ENCODE measurements at regions not wholly inside any gene's neighbourhood (a gene's known extent, or its start where the extent isn't known, plus 50 kb on each side); places are given as distances from the start of the nearest gene placed in this dataset.

DNA sequence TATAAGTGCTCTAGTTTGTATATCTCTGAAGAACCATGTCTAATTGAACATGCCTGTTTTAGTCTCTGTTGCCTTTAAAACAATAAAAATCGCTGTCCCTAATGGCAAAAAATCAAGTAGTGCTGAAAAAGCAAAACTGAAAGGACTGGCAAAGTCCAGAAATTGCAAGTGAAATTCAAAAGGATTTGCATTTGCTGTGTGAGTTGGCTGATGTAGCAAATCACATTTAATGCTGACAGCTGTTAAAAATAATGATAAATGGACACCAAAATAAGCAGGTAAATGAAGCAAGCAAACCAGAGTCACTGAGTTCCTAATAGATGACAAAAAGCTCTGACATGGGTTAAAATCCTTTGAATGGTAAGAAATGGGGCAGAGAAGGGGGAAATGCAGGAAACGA lies 874.1 kb downstream of the GRM8 start:
- no peak for DNase-seq (ENCODE audit: low read depth in 4 of 4, low spot score in 3 of 4)

DNA sequence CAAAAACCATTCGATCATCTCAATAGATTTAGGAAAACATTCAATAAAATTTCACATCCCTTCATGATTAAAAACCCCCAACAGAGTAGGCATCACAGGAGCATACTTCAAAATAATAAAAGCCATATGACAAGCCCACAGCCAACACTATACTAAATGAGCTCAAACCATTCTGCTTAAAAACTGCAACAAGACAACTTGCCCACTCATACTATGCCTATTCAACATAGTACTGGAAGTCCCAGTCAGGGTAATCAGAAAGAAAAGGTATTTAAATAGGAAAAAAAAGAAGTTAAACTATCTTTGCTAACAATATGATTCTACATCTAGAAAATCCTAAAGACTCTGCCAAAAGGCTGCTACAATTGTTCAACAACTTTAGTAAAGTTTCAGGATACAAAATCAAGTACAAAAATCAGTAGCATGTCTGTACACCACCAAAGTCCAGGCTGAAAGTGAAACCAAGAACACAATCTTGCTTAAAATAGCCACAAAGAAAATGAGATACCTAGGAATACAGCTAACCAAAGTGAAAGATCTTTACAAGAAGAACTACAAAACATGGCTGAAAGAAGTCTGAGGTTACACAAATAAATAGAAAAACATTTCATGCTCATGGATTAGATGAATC lies 882.6 kb downstream of the GRM8 start:
- DNase-seq (ENCODE audit: low read depth in 4 of 4, low spot score in 3 of 4), result no peak

DNA sequence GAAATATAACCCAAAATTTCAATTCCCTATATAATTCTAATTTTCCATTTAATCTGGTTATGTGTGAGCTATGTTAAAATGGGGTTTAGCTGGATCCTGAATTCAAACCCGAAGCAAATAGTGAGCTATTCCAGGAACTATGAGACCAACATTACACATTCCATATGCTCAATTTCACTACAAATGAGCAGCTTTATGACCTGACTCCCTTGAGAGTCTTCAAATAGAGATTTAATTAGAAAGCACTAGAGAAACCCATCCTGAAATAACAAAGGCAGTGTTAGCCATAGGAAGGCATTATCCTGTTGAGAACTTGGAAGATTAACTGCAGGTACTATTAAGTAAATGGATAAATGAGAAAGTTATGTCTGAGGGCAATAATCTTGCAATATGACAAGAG lies 890.0 kb downstream of the GRM8 start:
- DNase-seq (ENCODE audit: low read depth in 4 of 4, low spot score in 3 of 4), result no peak

DNA sequence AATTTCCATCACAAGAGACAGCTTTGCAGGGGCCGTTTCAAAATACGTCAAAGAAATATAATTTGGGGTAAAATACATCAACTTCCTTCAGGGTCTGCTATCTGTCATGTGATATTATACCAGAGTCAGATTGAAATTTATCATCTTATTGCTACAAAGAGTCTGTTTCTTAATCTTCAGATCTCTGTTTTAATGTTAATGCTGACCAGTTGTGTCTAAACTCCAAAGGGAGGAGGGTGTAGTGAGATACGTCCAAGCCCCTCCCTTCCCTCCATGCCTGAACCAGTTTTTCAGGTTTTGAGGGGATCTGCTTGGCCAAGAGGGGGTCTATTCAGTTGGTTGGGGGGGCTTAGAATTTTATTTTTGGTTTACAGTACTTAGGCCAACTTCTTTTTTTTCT lies 891.6 kb downstream of the GRM8 start:
- no peak for DNase-seq (ENCODE audit: low read depth in 4 of 4, low spot score in 3 of 4)

DNA sequence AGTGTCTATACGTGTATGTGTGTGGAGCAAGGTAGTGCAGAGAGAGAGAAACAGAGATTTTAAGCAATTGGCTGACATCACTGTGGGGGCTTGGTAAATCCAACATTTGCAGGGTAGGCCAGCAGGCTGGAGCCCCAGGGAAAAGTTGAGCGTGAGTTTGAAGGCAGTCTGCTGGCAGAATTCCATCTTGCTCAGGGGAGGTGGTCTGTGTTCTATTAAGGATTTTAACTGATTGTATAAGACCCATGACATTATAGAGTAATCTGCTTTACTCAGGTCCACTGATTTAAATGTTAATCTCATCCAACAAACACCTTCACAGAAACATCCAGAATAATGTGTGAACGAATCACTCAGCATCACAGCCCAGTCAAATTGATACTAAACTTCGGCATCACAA lies 912.9 kb downstream of the GRM8 start:
- no peak for DNase-seq (ENCODE audit: low read depth in 4 of 4, low spot score in 3 of 4)

DNA sequence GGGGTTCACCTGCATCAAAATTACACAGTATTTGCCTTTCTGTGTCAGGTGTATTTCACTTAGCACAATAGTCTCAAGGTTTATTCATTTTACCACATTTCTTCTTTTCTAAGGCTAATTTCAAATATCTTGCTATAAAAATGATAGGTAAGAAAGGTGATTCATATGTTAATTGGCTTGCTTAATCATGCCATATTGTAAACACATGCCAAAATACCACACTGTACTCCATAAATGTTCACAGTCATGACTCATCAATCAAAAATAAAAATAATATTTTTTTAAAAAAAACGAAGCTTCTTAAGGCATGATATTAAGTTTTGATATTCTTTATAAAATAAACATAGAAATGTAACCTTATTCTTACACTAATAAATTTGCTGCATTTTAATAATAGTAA lies 947.1 kb downstream of the GRM8 start:
- DNase-seq (ENCODE audit: low read depth in 4 of 4, low spot score in 3 of 4), result no peak

DNA sequence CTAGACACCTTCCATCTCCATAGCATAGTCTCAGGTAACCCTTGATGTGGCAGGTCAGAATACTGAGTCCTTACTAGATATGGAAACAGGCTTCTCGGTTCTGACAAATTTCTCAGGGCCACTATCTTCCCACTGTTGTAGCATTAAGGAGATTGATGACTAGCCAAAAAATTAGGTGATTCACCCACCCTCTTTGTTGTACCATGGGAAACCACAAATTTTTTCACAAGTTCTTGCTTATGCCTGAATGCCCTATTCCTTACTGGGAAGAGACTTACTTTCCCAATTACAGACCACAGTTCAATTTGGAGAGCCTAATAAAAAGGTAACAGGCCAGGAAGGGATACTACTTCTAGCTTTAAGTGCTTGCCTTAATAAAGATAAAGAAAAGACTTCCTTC lies 948.8 kb downstream of the GRM8 start:
- DNase-seq (ENCODE audit: low read depth in 4 of 4, low spot score in 3 of 4), result no peak

DNA sequence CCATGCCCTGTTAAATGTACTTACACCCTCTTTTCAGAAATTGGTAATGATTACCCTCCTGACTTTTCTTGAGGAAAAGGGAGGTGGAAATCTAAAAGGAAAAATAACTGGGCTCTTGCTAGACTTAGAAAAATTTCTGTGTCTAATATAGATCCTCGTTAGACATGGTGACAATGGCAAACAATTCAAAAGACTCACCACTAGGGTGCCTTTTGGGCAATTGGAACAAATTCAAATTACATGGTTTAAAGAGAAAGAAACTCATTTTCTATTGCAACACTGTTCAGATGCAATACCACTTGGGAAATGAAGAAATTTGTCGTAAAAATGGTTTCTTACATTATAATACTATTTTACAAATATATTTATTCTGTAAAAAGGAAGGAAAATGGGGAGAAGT lies 950.1 kb downstream of the GRM8 start:
- DNase-seq (ENCODE audit: low read depth in 4 of 4, low spot score in 3 of 4), result no peak

DNA sequence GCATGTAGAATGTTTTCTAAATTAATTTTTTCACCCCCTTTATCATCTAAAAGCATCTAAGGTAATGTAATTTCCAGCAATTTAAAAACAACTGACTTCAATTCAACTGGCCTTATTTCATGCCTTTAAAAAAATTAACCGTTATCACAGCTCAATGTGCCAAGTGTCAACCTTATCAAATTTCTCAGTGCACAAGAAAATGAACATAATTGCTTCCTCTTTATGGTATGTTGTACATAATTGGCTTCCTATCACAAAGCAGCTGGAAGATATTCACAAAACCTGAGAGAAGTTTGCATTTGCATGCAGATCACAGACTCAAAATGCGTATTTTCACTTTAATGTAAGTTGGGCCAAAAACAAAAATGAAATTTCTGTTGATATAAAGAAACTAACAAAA lies 966.4 kb downstream of the GRM8 start:
- DNase-seq (ENCODE audit: low read depth in 4 of 4, low spot score in 3 of 4), result no peak

DNA sequence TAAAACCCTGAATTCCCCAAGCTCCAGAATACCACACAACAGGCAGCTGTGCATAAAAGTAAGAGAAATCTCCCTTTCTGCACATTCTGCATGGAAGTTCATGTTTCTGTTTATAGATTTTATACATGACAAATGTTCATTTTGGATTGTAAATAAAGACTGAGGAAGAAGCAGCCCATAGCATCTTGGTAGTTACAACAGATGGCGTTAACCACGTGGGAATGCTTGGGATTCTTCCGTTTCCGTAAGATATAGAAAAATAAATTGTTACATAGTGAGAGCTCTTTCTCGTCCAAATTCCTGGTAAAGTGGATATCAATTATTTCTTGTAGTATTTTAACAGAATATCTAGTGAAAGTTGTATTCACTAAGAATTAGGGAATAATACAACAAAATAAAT lies 1016.5 kb downstream of the GRM8 start:
- DNase-seq (ENCODE audit: low read depth in 4 of 4, low spot score in 3 of 4), result no peak

DNA sequence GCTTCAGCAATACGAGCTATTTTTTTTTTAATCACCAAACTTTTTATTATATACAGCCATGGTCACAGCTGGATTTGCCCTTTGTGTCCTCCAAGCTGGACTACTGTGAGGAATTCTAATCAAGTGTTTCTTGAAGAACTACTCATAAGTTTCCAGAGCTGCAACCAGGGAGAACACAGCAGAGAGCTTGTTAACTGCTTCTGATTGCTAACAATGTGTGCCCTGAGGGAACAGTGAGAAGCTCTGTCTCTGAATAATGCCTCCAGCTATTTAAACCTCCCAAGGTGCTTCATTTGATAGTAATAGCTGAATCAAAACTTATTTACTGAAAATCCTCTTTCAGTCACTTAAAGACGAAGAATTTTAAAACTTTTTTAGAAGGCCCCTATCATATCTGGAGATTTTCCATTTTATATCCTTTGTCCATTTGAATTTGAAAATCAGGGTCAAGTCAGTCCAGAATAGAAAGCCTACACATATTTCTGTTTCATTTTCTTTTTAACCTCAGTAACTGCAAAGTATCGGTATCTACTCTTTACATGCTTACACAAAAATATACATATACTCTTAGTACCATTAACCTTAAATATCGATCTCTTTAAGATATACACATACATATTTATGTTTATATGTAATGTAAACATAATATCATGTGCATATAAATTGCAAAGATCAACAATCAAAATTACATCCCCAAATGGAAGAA lies 1024.2 kb downstream of the GRM8 start:
- DNase-seq (ENCODE audit: low read depth in 4 of 4, low spot score in 3 of 4), result no peak

DNA sequence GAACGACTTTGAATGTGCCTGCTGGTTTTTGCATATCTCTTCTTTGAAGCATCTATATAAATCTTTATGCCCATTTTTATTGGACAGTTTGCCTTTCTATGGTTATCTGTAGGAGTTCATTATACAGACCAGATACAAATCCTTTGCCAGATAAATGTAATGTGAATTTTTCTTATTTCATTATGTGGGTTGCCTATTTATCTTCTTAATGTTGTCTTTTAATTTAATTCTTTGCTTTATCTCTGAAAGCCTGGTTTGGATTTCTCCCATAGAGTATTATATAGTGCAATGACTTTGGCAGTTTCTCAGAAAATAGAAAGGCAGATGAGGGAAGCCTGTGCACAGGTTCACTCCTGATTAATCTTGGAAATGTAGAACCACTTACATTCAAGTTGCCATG lies 1025.1 kb downstream of the GRM8 start:
- no peak for DNase-seq (ENCODE audit: low read depth in 4 of 4, low spot score in 3 of 4)

DNA sequence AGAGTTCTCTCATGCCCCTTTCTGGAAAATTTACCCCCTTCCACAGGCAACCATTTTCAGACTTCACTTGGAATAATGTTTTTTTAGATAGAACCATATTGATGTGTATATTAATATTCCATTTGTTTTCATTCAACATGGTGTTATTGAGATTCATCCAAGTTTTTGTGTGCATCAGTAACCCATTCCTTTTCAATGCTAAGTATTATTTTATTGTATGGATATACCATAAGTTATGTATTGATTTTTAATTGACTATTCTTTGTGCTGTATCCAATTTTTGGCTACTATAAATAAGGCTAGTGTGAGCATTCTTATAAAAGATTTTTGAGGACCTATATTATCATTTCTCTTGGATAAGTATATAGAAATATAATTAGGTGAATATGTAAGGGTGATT lies 1025.7 kb downstream of the GRM8 start:
- no peak for DNase-seq (ENCODE audit: low read depth in 4 of 4, low spot score in 3 of 4)

DNA sequence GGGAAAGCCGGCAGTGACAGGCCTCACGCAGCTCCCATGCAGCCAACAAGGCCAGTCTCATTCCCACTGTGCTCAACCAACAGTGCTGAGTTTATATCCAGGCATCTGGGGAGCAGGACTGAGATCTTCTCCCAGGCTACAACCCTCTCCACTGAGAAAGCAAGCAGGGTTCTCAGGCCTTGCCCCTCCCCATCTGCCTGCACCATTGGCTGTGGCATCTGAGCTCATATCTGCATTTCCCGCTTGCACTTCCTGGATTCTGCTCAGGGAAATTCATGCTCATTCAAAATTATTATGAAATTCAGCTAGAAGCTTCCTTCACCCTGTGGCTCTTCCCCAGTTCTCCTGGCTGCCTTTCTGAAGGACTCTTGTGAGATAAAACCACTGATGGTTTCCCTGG lies 1029.0 kb downstream of the GRM8 start:
- DNase-seq (ENCODE audit: low read depth in 4 of 4, low spot score in 3 of 4), result no peak

DNA sequence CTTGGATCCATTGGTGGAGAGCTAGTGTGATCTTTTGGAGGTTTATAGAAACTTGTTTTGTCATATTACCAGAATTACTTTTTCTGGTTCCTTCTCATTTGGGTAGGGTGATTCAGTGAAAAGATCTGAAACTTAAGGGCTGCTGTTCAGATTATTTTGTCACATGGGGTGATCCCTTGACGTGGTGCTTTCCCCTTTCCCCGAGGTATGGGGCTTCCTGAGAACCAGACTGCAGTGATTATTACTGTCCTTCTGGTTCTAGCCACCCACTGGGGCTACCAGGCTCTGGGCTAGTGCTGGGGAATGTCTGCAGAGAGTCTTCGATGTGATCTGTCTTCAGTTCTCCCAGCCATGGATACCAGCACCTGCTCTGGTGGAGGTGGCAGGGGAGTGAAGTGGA lies 1030.0 kb downstream of the GRM8 start:
- DNase-seq (ENCODE audit: low read depth in 4 of 4, low spot score in 3 of 4), result no peak

DNA sequence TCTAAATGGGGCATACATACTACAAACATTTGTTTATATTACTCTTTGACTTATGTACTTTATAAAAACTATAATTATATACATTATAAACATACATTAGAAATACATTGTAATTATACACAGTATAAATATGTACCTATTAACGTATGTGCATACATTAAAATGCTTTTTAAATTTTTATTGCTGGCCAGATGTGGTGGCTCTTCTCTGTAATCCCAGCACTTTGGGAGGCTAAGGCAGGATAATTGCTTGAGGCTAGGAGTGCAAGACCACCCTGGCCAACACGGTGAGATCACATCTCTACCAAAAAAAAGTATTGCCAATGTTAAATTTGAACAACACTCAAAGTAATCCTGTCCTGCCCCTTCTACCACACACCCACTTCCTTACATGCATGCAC lies 1037.0 kb downstream of the GRM8 start:
- DNase-seq (ENCODE audit: low read depth in 4 of 4, low spot score in 3 of 4), result no peak

DNA sequence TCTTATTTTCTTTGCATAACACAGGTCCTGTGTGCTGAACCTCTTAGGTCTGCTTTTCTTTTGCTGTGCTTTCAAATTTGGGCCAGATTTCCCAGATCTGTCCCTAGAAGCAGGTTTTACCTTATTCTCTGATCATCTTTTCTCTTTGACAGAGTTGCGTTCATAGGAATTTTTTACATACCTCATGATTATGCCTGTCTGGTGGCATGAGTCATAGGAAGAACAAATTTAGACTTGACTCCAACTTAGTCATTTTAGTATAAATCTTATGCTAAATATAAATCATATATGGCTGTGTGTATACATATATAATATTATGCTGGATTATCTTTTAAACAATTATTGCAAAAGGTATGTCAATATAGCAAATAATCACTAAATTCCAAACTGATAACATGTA lies 1038.9 kb downstream of the GRM8 start:
- no peak for DNase-seq (ENCODE audit: low read depth in 4 of 4, low spot score in 3 of 4)

DNA sequence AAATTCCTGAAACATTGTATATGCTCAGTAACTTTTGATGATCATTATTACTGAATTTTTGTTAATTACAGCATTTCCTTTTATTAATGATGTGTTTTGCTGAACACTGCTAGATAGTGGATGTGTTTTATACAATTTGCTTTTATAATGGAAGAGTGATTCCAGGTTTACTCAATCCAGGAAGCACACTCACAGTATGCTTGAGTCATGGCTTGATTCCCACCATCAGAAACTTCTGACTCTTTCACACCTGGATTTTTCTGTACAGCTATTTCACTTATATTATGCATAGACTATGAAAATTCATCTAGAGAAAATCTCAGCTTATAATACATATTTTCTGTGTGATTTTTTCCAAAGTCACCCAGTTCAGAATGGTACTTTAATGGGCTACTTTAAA lies 1040.9 kb downstream of the GRM8 start:
- DNase-seq (ENCODE audit: low read depth in 4 of 4, low spot score in 3 of 4), result no peak

DNA sequence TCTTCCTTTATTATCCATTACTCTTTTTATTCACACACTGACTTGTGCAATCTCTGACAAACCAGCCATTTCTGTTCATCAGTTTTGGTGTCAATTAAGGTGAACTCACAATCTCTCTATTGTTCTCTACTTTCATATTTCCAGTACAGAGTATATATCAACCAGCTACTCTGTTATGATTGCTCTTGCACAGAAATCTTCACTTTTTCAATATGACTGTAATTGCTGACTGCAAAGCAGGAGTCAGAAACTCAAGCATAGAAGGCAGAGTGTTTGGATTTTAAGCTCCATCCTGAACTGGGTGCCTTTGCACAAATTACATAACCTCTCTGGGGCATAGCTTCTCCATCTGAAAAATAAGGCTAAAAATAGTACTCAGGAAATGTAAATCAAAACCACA lies 1042.0 kb downstream of the GRM8 start:
- DNase-seq (ENCODE audit: low read depth in 4 of 4, low spot score in 3 of 4), result no peak

DNA sequence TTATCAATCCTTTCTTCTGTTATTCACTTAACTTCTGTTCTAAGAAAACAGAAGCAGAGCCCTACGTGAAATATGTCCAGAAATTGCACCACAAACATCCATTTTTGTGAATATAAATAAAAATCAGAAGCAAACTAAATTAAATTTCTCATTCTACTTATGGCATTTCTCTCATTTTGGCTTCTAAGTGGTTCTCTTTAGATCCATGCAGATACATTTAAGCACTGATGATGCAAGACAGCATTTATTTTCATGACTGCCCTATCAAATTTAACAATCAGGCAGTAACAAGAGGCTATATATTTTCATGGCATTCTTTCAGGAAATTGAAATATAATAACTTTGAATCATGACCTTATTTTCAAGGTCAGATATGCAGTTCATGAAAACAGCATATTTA lies 1049.6 kb downstream of the GRM8 start:
- no peak for DNase-seq (ENCODE audit: low read depth in 4 of 4, low spot score in 3 of 4)

DNA sequence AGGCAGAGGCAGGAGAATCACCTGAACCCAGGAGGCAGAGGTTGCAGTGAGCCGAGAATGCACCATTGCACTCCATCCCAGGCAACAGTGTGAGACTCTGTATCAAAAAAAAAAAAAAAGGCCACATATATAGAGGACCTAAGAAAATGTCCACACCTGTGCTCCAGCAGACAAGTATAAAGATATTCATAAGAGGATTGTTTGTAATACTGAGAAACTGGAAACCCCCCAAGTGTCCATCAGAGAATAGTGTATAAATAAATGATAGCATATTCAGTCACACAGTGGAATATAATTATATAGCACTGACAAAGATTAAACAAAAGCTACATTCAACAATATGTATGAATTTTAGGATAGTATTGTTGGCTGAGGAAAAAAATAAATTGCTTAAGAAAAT lies 1050.6 kb downstream of the GRM8 start:
- DNase-seq (ENCODE audit: low read depth in 4 of 4, low spot score in 3 of 4), result no peak

DNA sequence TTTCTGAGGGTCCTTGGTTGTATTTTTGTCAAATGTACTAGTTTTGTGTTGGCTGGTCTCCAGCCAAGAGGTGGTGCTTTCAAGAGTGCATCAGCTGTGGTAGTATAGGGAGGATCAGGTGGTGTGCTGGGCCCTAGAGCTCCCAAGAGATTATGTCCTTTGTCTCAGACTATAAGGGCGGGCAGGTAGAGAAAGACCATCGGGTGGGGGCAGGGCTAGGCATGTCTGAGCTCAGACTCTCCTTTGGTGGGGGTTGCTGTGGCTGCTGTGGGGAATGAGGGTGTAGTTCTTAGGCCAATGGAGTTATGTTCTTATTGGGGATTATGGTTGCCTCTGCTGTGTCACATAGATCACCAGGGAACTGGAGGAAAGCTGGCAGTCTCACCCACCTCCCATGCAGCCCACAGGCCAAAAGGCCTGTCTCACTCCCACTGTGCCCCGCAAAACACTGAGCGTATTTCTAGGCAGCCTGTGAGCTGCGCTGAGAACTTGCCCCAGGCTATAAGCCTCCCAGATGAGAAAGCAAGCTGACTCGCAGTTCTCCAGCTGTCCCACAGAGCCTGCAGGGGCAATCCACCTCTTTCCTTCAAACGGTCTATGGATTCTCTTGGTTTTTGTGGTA lies 1066.7 kb downstream of the GRM8 start:
- DNase-seq (ENCODE audit: low read depth in 4 of 4, low spot score in 3 of 4), result no peak

All from left renal pelvis (tissue), 4 donors.